ENCODE measurements at regions not wholly inside any gene's neighbourhood (a gene's known extent, or its start where the extent isn't known, plus 50 kb on each side); places are given as distances from the start of the nearest gene placed in this dataset.

- H3K27ac ChIP-seq: no peak overlapping the region
- no peak for TF ChIP-seq ZFX (IDR thresholded peaks at IDR 0.05; ENCODE audit: borderline replicate concordance)
- no peak for TF ChIP-seq CTCF (IDR thresholded peaks at IDR 0.05)
Measured at GRCh38 chr1:195520757-195521156, 1087.5 kb downstream of the KCNT2 start.

- no peak overlapping the region for H3K27ac ChIP-seq
- TF ChIP-seq CTCF (IDR thresholded peaks at IDR 0.05) (no peak), ZFX (IDR thresholded peaks at IDR 0.05; ENCODE audit: borderline replicate concordance) (no peak)
Measured at GRCh38 chr1:195516036-195516435, 1092.2 kb downstream of the KCNT2 start.

- TF ChIP-seq CTCF (IDR thresholded peaks at IDR 0.05): no peak
- no peak for TF ChIP-seq ZFX (IDR thresholded peaks at IDR 0.05; ENCODE audit: borderline replicate concordance)
- no peak overlapping the region for H3K27ac ChIP-seq
Measured at GRCh38 chr1:195511501-195511900, 1096.7 kb downstream of the KCNT2 start.

GRCh38 chr1:195501118-195501517 lies 1107.1 kb downstream of the KCNT2 start:
- no peak for TF ChIP-seq ZFX (IDR thresholded peaks at IDR 0.05; ENCODE audit: borderline replicate concordance)

GRCh38 chr1:195495720-195496635 lies 1112.3 kb downstream of the KCNT2 start:
- no peak overlapping the region for H3K27ac ChIP-seq
- TF ChIP-seq ZFX (IDR thresholded peaks at IDR 0.05; ENCODE audit: borderline replicate concordance) (no peak), CTCF (IDR thresholded peaks at IDR 0.05) (no peak)

More at GRCh38 chr1:195501118-195501517, 1107.1 kb downstream of the KCNT2 start:
- no peak overlapping the region for H3K27ac ChIP-seq

GRCh38 chr1:195482137-195482536 lies 1126.1 kb downstream of the KCNT2 start:
- TF ChIP-seq ZFX (IDR thresholded peaks at IDR 0.05; ENCODE audit: borderline replicate concordance) (no peak), CTCF (IDR thresholded peaks at IDR 0.05) (no peak)
- no peak overlapping the region for H3K27ac ChIP-seq

- no peak overlapping the region for H3K27ac ChIP-seq
- TF ChIP-seq CTCF (IDR thresholded peaks at IDR 0.05) (no peak), ZFX (IDR thresholded peaks at IDR 0.05; ENCODE audit: borderline replicate concordance) (no peak)
Measured at GRCh38 chr1:195481293-195481692, 1126.9 kb downstream of the KCNT2 start.

Data from 22Rv1 (cell line).